BLaER1 treated with 17β-estradiol and CSF1 and Interleukin-3, amounts not matched to agents 10 nM and 100 nM (cell line): ENCODE measurements at regions not wholly inside any gene's neighbourhood (a gene's known extent, or its start where the extent isn't known, plus 50 kb on each side); places are given as distances from the start of the nearest gene placed in this dataset.
"Not testable (repeated sequence)": the region's sequence is repeated elsewhere in the genome, so short reads cannot be mapped to it uniquely, and the experiment has no call there.

Source experiments
- H3K27ac ChIP-seq, 11 experiments: shearing (Covaris generic); formaldehyde crosslinking; 2 replicates each; pipeline ENCODE4 v1.8.1; 2022
- H3K27me3 ChIP-seq, 11 experiments: shearing (Covaris generic); formaldehyde crosslinking; 2 replicates each; pipeline ENCODE4 v1.8.1; 2022
- H3K36me3 ChIP-seq, 11 experiments: shearing (Covaris generic); formaldehyde crosslinking; 2 replicates each; pipeline ENCODE4 v1.8.1; 2022
- H3K4me1 ChIP-seq, 10 experiments: shearing (Covaris generic); formaldehyde crosslinking; 2 replicates each; pipeline ENCODE4 v1.8.1; 2022
- H3K4me2 ChIP-seq, 11 experiments: shearing (Covaris generic); formaldehyde crosslinking; 2 replicates each; pipeline ENCODE4 v1.8.1; 2022
- H3K4me3 ChIP-seq, 10 experiments: shearing (Covaris generic); formaldehyde crosslinking; 2 replicates each; pipeline ENCODE4 v1.8.1; 2022
- H3K9ac ChIP-seq, 11 experiments: shearing (Covaris generic); formaldehyde crosslinking; 2 replicates each; pipeline ENCODE4 v1.8.1; 2022
- H3K9me3 ChIP-seq, 11 experiments: shearing (Covaris generic); formaldehyde crosslinking; replicated peaks in 1 of 11; 2 replicates each; pipeline ENCODE4 v1.8.1; 2022
- H4K20me1 ChIP-seq, 11 experiments: shearing (Covaris generic); formaldehyde crosslinking; 2 replicates each; pipeline ENCODE4 v1.8.1; 2022
- Cebpa-rat ChIP-seq, 11 experiments: shearing (Covaris generic); IDR thresholded peaks; 2 replicates each; pipeline ENCODE4 v1.8.1; 2022

DNA sequence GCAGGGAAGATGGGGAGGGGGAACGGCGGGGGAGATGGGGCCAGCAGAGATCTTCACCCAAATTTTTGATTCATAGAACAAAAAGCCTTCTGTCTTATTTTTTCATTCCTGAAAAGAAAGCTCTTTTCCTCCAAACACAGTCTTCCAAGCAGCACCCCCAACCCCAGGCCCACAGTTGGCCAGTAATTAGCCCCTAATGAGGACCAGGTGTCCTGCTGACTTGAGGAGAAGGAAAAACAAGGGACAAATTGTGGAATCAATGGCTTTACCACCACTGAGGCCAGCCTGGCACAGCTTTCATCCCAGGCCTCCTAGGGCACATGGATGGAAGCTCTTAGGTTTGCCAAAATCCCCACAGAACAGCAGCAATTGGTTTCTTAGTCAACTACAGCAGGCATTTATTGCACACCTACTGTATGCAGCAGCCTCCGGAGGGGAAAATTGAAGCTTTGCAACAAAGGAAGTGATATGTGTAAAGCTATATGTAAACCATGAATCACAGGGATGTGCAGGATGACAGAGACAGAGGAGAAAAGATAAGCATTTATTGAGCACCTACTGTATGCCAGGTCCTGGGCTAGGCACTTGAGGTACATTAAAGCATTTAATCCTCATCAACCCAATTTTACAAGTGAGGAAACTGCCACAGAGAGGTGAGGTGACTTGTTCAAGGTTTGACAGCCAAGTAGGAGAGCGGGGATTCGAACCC is 199.5 kb downstream of the TBC1D2B start:
- no peaks in the 10 kb centered on the region for H3K36me3 ChIP-seq
- H3K4me3 ChIP-seq: no peak overlapping the region
- H4K20me1 ChIP-seq: no peaks in the 10 kb centered on the region
- no peak overlapping the region for H3K9ac ChIP-seq
- no peak for TF ChIP-seq Cebpa-rat (IDR thresholded peaks at IDR 0.05)
- no peak overlapping the region for H3K4me2 ChIP-seq
- peaks cover 3 to 27% (median 15%) of the 10 kb centered on the region in 10 experiments; a peak in 19 of 20 replicates for H3K4me1 ChIP-seq
- no peaks in the 10 kb centered on the region for H3K9me3 ChIP-seq
- no peaks in the 10 kb centered on the region for H3K27me3 ChIP-seq
- no peak overlapping the region for H3K27ac ChIP-seq

DNA sequence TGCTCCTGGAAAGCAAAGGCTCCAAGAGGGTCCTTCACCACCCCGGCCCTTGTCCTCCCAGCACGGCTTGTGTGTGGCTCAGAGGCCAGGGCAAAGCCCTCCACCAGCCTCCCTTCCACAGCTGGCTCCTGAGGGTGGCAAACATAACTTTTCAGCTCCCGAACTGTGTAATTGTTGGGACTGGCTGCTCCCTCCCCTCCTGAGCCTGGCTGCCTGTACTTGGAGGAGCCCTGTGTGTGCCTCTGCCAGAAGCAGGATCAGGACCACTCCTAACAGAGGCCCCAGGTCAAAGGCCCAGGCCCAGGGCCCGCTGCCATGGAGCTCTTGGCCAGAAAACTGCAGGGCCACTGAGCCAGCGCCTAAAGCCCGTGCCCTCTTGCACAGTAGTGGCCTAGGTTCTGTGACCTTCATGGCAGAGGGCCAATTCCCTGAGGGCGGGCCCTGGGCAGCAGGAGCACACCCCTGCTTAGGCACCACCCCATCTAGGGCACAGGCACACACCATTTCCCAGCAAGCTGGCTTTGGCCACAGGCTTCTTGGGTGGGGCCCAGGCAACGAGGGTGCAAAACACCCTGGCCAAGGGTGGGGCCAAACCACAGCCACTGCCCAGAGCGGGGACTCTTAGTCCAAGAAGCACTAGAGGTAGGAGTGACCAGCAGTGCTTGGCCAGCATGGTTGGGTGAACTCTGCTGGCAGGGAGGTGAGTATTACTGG is 201.2 kb downstream of the TBC1D2B start:
- not testable (repeated sequence) for H4K20me1 ChIP-seq, H3K9ac ChIP-seq, H3K27me3 ChIP-seq, H3K36me3 ChIP-seq, H3K4me3 ChIP-seq, H3K27ac ChIP-seq, H3K9me3 ChIP-seq
- Histone ChIP-seq H3K4me1 (peaks cover 0 to 12% (median 2%) of the 10 kb centered on the region in 10 experiments; a peak in 6 of 20 replicates), H3K4me2 (peak overlapping the region in 1 of 11 experiments; percentile 26; a peak in 1 of 22 replicates)

DNA sequence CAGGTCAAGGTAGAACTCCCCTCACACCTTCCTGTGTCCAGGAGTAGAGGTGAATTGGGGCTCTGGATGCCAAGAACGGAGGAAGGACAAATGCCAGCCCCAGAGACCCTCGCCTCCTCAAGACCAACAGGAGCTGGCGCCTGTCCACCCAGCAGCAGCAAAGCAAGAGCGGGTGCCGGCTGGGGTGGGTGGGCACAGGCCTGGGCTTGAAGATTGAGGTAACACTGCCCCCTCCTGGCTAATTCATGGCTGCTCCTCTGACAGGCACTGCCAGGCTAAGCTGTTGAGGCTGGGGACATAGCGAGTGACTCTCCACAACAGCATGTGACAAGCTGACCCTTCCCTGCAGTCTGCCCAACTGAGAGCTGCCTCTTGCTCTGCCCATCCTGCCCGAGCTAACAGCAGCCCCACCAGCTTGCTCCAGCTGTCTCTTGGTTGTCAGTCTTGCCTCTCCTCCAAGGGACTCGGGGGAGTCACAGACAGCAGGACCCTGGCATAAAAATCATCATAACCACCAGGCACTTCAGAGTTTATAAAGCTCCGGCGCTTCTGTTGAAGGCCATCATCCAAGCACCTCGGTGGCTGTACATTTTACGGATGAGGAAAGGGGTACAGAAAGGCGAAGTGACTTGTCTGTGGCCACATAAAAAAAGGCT is 202.3 kb downstream of the TBC1D2B start:
- Histone ChIP-seq H3K4me2 (0 out of 22 replicates have a peak overlapping the region, but pooled peaks of 1 of the 11 experiments have one; percentile 26), H3K4me1 (peaks cover 1 to 16% (median 6%) of the 10 kb centered on the region in 10 experiments; a peak in 18 of 20 replicates)
- H3K27ac ChIP-seq, H3K9me3 ChIP-seq, H3K27me3 ChIP-seq, H3K9ac ChIP-seq, H3K36me3 ChIP-seq, H3K4me3 ChIP-seq, H4K20me1 ChIP-seq: not testable (repeated sequence)

DNA sequence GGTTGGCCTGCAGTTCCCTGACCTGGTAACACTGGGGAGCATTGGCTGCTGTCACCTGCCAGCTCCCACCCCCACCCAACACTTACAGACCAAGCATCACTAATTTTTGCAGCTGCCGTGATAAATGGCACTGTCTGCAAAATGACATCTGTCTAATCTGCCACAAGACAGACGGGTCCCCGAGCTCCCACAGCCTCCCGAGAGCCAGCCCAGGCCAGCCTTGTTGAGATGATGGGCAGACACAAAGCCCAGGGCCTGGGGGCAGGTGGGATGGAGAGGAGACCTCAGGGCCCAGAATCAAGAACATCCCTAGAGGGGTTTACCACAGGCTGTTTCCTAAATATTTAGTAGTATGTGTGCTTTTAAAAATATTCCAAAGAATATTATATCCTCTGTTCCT is 203.4 kb downstream of the TBC1D2B start:
- H4K20me1 ChIP-seq: peaks cover 0 to 7% (median 0%) of the 10 kb centered on the region in 11 experiments; a peak in 2 of 22 replicates
- no peak overlapping the region for H3K27ac ChIP-seq
- peaks cover 8 to 22% (median 16%) of the 10 kb centered on the region in 10 experiments for H3K4me1 ChIP-seq
- no peaks in the 10 kb centered on the region for H3K9me3 ChIP-seq
- no peaks in the 10 kb centered on the region for H3K27me3 ChIP-seq
- H3K4me2 ChIP-seq: no peak overlapping the region
- no peak overlapping the region for H3K4me3 ChIP-seq
- TF ChIP-seq Cebpa-rat (IDR thresholded peaks at IDR 0.05): no peak
- H3K36me3 ChIP-seq: no peaks in the 10 kb centered on the region
- H3K9ac ChIP-seq: no peak overlapping the region

DNA sequence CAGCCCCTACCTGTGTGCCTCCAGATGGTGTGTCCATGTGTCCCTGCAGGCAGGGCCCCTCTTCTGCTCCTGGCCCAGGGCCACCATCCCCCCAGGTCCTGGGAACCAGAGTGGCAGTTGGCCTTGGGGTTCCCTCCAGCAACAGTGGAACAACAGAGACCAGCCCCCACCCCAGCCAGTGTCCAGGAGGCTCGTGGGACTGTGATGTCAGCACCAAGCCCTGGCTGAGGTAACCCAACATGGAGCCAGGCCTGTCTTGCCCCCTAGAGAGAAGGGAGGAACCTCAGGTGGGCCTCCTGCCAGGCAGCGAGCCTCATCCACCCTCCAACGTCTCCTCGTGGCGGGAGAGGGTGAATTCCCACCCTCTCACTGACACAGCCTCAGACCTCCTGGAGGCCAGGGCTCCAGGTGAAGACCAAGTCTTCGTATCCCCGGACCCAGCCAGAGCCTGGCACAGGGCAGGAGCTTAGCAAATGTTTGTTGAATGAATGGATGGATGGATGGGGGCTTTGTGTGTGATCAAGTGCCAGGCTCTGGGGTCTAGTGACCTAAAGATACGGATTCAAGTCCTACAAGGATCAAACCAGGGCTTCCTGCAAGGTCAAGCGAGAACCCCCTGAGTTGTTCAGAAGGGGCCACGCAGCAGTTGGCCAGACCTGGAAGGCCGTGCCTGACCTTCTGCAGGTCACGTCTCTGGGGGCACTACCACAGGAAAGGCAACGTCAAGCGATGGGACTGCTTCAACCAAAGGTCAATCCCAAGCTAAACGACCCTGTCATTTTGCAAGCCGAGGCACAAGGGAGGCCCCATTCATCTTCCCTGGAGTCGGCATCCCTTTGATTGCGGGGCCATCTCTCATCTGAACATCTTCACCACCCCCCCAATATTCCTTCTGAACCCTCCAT is 204.7 kb downstream of the TBC1D2B start:
- H3K9ac ChIP-seq, H3K27me3 ChIP-seq, H3K9me3 ChIP-seq, H3K27ac ChIP-seq, H3K36me3 ChIP-seq, H3K4me3 ChIP-seq, H3K4me2 ChIP-seq: not testable (repeated sequence)
- Histone ChIP-seq H4K20me1 (peaks cover 0 to 11% (median 0%) of the 10 kb centered on the region in 11 experiments; a peak in 2 of 22 replicates), H3K4me1 (peaks cover 12 to 35% (median 29%) of the 10 kb centered on the region in 10 experiments)

DNA sequence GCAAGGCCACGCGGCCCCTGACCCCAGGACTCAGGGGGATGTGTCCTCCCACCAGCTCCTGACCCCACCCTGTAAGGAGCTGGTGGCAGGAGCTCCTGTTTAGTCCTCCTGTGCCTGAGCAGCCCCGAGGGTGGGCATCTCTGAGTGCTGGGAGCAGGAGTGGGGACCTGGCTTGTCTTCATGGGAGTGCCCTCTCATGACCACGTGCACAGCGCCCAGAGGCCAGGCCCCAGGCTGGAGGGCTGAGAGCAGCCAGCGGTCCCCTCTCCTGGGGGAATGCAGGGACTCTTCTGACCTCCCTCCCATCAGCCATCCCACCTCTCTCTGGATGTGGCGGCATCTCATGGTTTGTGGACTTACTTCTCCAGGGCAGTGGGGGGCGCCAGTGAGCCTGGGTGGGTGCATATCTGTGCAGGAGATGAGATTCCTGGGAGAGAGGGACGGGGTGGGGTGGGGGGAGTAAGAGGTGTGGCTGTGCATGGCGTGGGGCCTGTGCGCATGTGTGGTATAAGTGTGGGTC is 205.6 kb downstream of the TBC1D2B start:
- peaks cover 12 to 42% (median 33%) of the 10 kb centered on the region in 10 experiments for H3K4me1 ChIP-seq
- H3K27me3 ChIP-seq: no peaks in the 10 kb centered on the region
- no peak for TF ChIP-seq Cebpa-rat (IDR thresholded peaks at IDR 0.05)

DNA sequence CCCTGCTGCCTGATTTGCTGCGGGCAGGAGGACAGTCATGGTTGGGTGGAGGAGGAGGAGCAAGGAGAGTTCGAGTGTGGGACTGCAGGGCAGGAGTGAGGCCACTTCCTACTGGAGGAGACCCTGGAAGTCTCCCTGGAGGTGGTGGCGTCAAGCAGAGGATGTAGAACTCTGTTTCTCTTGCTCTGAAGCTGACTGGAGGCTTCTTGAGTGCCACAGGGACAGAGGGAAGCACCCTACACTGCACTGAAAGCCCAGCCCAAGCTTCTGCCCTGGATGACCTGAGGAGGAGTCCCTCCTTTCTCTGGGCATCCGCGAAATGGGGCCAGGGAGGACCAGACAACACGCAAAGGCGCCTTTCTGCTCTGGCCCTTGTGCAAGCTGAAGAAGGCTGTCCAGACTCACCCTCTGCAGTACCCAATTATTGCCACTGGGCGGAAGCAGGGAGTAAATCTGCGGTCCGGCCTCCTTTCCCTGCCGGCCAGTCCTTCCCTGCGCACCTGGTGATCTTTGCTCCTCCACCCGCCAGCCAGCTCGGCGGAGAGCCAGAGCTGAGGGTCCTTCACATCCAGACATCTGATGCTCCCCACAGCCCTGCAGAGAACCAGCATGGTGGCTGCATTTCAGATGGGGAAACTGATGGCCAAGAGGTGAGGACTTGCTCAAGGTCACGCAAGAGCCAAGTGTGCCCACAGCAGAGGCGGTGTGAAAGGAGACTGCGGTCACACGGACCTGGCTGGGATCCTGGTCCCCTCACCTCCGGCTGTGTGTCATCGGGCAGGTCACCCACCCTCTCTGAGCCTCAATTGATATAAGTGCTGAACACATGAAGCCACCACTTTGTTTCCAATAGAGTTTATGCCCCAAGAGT is 207.1 kb downstream of the TBC1D2B start:
- peak overlapping the region in 10 of 11 experiments; percentile 47 to 79 (median 68); a peak in 20 of 22 replicates for H3K4me2 ChIP-seq
- no peaks in the 10 kb centered on the region for H3K9me3 ChIP-seq

More for the DNA sequence above, 205.6 kb downstream of the TBC1D2B start:
- Histone ChIP-seq H3K9ac (no peak overlapping the region), H3K4me3 (no peak overlapping the region), H3K27ac (no peak overlapping the region), H3K4me2 (no peak overlapping the region), H4K20me1 (peaks cover 0 to 11% (median 0%) of the 10 kb centered on the region in 11 experiments; a peak in 2 of 22 replicates), H3K9me3 (no peaks in the 10 kb centered on the region), H3K36me3 (no peaks in the 10 kb centered on the region)

More for the DNA sequence above, 207.1 kb downstream of the TBC1D2B start:
- 0 out of 22 replicates have a peak overlapping the region, but pooled peaks of 2 of the 11 experiments have one; percentile 8 to 23 for H3K9ac ChIP-seq
- H3K27me3 ChIP-seq: no peaks in the 10 kb centered on the region
- H4K20me1 ChIP-seq: peaks cover 0 to 11% (median 0%) of the 10 kb centered on the region in 11 experiments; a peak in 3 of 22 replicates
- no peak for TF ChIP-seq Cebpa-rat (IDR thresholded peaks at IDR 0.05)
- no peak overlapping the region for H3K4me3 ChIP-seq
- no peak overlapping the region for H3K27ac ChIP-seq
- H3K4me1 ChIP-seq: peaks cover 12 to 42% (median 32%) of the 10 kb centered on the region in 10 experiments
- H3K36me3 ChIP-seq: no peaks in the 10 kb centered on the region
